T47D (cell line): ENCODE measurements at regions not wholly inside any gene's neighbourhood (a gene's known extent, or its start where the extent isn't known, plus 50 kb on each side); places are given as distances from the start of the nearest gene placed in this dataset.
"Not testable (repeated sequence)": the region's sequence is repeated elsewhere in the genome, so short reads cannot be mapped to it uniquely, and the experiment has no call there.

ENCODE experiments used
- DNase-seq, 2 experiments: peaks; one replicate each; pipeline versions ENCODE4 v3.0.0 to v3.0.0-alpha.2; 2011 to 2012; ENCODE audit warnings: low read depth in 1 of 2, low spot score in 1 of 2
- JUND ChIP-seq: IDR thresholded peaks from 2 replicates; pipeline ENCODE4 v1.6.1; 2012; ENCODE audit warnings: low read depth
- in situ Hi-C: cut with HindIII; loops from 2 replicates; pipeline ENCODE4 v1.10.0; 2016; ENCODE audit warnings: low sequenced_read_pairs, low pct_unique_long_range_greater_than_20kb

DNA sequence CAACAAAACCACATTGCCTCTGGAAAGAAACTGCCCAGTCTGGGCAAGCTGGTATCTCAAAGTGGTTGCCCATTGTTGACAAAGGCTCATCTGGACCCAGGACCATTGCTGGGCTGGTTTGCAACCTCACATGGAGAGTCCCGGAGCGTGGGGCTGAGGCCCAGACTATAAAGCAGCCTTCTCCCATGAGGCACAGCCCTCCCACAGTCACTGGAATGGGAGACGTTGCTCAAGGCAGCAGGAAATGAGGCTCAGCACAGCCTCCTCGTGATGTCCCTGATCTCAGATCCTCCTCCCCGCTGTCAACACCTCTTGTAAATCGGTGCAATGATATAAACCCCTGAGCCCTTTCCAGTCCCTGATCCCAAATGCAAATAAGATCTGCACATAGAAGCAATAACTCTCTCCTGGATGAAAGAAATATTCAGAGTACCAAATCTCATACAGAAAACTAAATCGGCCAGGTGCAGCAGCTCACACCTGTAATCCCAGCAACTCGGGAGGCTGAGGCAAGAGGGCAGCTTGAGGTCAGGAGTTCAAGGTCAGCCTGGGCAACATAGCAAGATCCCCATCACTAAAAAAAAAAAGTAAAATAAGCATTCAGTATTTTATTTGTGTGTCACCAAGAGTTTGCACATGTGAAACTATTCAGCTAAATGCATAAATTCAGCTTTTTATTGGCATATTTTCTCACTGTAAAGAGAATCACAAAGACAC is 103.0 kb upstream of the RREB1 start:
- in situ Hi-C loops: no loop called here
- no peak for TF ChIP-seq JUND
- DNase-seq: peak in 1 of 2 experiments; percentile 84

DNA sequence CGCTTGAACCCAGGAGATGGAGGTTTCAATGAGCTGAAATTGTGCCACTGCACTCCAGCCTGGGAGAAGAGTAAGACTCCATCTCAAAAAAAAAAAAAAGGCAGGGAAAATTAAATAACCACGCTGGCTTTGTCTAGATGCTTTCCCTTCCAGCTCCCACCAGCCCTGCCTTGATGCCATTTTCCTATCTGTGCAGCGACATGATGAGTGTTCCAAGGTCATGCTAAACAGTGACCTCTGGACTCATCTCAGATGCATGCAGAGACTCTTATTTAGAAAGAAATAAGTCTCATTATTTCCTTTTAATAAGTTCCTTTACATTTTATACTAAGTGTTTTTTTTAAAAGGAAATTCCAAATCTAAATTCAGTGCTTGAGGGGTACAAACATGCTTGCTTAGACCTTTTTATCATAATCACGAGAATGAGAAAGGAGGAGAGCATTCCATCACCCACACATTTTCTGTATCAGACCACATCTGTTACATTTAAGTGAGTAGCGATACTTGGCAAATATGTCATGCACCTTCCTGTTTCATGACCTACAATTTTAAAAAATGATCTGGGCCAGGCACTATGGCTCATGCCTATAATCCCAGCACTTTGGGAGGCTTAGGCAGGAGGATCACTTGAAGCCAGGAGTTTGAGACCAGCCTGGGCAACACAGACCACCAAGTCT is 101.1 kb upstream of the RREB1 start:
- in situ Hi-C loops: no loop called here
- DNase-seq: no peak
- no peak for TF ChIP-seq JUND

DNA sequence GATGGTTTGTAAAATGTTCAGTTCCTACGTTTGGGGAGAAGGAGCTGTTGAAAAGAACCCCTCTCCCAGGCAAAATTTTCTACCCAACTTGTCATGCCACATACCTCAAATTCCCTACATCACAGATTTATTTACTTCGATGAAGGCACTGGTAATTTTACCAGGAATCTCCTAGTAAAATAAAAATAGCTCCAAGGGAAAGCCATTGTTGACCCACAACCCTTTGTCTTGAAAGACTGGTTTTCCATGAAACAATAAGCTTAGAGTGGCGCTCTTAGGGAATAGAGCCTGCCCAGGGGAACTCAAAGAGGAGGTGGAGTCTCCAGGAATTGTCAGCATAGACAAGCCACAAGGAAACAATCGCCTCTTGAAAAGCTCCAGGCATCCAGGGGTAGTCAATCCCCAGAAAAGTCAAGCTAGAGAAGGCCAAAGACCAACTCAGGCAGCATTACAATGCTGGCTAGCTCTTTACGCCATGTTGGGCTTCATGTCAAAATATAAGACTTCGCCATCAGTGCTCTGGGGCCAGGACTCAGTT is 99.2 kb upstream of the RREB1 start:
- peak; percentile 66; the same call in 1 of the 2 replicates for TF ChIP-seq JUND
- peak; percentile 41 to 97 for DNase-seq
- in situ Hi-C loops: no loop called here

DNA sequence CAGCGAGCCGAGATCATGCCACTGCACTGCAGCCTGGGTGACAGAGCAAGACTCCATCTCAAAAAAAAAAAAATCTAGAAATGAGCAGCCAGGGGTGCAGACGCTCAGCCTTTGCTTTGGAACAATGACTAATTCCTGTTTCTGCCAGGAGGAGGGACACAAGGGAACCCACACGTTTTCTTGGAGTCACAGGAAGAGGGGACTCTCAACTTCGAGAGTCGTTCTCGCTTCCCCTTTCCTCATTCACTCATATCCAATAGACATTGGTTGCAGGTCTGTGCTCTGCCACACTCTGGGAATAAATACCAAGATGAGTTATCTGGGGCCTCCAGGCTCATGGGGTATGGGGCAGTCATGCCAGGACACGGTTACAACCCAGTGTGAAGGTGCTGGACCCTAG is 91.5 kb upstream of the RREB1 start:
- in situ Hi-C loops: no loop called here
- no peak for TF ChIP-seq JUND
- no peak for DNase-seq

DNA sequence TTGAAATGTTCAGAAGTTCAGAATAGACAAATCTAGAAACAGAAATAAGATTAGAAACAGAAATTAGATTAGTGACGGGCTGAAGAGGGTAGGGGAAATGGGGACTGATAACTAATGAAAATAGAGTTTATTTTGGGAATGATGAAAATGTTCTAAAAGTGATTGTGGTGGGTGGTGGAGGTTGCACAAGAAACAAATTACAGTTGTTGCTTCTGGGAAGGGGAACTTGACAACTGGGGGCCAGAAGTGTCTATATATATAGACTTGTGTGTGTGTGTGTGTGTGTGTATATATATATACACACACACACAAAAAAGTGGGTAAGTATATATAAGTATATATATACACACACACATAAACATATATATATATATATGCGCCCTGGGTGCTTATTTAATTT is 86.5 kb upstream of the RREB1 start:
- in situ Hi-C loops: no loop called here
- TF ChIP-seq JUND: no peak
- no peak for DNase-seq

DNA sequence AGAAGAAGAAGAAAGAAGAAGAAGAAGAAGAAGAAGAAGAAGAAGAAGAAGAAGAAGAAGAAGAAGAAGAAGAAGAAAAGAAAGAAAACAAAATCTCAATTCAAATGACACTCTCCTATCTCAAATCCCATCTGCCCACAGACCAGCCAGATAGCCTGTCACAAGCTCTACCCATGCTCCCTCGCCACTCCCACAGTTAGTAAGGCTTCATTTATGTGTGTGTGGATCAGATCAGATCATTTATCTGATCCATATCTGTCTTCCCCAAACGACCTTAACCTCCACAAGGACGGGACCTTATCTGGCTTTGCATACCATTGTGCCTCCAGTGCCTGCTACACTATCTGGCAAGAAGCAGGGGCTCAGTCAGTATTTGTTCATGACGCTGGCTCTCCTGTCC is 81.9 kb upstream of the RREB1 start:
- TF ChIP-seq JUND: no peak
- DNase-seq: no peak
- in situ Hi-C loops: no loop called here

DNA sequence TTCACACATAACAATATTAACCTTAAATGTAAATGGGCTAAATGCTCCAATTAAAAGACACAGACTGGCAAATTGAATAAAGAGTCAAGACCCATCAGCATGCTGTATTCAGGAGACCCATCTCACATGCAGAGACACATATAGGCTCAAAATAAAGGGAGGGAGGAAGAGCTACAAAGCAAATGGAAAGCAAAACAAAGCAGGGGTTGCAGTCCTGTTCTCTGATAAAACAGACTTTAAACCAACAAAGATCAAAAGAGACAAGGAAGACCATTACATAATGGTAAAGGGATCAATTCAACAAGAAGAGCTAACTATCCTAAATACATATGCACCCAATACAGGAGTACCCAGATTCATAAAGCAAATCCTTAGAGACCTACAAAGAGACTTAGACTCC is 78.8 kb upstream of the RREB1 start:
- DNase-seq, in situ Hi-C loops: not testable (repeated sequence)

DNA sequence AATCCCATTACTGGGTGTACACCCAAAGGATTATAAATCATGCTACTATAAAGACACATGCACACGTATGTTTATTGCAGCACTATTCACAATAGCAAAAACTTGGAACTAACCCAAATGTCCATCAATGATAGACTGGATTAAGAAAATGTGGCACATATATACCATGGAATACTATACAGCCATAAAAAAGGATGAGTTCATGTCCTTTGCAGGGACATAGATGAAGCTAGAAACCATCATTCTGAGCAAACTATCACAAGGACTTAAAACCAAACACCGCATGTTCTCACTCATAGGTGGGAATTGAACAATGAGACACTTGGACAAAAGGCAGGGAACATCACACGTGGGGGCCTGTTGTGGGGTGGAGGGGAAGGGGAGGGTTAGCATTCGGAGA is 76.8 kb upstream of the RREB1 start:
- in situ Hi-C loops, DNase-seq: not testable (repeated sequence)

DNA sequence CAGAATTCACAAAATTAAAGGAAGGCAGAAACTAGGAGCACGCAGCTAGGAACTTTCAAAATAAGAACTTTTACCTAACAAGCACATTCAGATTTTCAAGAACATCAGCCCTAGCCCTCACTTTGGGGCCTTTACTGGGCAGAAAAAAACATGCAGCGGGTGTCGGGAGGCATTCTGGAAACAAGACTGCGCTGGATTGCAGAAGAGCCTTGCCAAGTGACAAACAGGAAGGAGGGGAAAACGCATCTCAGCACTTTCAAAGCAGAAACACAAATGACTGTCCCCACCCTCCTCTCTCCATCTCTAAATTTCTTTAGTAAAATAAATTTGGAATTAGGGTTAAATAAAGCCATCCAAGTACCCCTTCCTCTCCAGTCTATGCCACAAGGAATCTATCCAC is 74.6 kb upstream of the RREB1 start:
- DNase-seq: no peak
- in situ Hi-C loops: no loop called here
- no peak for TF ChIP-seq JUND

DNA sequence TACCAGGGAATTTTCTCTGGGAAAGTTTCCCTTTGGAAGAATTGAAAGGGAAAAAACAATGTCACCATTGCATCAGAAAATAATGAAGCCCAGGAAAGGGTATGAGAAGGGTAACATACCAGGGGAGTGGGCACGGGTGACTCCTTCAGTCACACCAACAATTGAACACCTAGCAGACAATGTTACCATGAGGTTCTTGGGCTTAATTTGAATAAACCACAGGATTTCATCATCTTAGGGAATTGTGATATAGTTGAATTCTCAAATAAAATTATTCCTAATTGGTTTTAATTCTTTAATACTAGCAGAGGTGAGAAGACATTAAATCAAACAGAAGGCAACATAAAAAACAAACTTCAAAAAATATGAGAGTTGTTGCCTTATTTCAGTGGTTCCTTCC is 73.7 kb upstream of the RREB1 start:
- DNase-seq: no peak
- in situ Hi-C loops: no loop called here
- no peak for TF ChIP-seq JUND

DNA sequence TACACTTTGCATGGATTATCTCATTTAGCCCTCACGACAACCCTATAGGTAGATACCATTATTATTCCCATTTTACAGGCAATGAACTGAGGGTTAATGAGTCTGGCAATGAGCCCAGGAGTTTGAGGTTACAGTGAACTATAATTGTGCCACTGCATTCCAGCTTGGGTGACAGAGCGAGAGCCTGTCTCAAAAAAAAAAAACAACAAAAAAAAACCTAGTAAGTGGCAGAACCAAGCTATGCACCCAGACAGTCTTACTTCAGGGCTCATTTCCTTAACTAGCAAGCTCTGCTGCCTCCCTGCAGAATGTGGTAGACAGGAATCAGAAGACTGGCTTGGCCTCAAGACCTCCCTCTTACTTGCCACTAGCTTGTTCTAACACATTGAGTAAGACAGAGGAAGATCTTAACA is 71.9 kb upstream of the RREB1 start:
- DNase-seq: peak; percentile 18 to 54

DNA sequence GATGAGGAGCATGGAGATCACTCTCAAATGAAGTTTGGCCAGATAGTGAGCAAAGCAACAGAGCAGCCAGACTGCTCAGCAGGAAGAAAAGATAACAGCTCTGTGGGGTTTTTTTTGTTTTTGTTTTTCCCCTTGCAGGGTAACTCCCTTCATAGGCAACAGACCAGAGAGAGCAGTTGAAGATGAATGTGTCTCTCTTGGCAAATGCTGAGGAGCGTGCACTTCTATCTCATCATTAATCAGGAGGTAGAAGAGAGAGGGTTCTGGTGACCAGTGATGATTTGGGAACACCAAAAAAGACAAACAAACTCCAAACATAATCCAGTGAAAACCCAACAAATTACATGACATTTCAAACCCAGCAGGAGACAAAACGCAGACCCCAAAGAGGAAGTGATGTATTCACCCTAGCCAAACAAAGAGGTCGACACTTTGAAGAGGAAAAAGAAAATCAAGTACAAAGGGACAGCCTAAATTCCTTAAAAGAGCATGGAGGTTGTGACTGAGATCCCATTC is 66.2 kb upstream of the RREB1 start:
- TF ChIP-seq JUND: no peak
- in situ Hi-C loops: no loop called here
- no peak for DNase-seq

More for the DNA sequence above, 71.9 kb upstream of the RREB1 start:
- no peak for TF ChIP-seq JUND
- in situ Hi-C loops: no loop called here

DNA sequence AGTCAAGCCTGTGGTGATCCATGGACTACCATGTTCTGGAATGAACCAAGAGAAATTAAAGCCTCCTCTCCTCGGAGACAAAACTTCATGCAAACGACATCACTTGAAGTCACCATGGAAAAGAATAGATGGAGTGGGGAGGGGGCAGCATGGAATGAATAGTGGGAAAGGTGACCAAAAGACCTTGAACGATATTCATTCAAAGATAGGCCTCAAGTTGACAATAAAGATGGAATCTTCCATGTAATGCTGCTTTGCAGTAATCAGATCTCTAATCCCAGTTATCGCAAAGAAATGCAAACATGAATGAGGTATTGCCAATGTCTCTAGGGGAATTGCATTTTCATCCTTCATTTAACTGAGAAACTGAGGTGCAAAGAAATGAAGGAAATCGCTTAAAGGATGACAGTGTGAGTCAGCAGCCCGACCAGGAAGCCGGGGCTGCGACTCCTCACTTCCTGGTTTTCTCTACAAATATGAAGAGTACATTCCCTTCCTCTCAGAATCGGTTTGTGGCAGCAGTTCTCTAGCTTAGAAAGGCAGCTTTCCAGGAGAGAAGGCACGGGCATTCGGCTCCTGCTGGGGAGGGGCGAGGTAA is 65.6 kb upstream of the RREB1 start:
- DNase-seq: no peak
- TF ChIP-seq JUND: peak; percentile 11; the same call in 1 of the 2 replicates
- in situ Hi-C loops: no loop called here
